H1 (cell line): ENCODE measurements at regions not wholly inside any gene's neighbourhood (a gene's known extent, or its start where the extent isn't known, plus 50 kb on each side); places are given as distances from the start of the nearest gene placed in this dataset.

ENCODE experiments used
- BACH1 ChIP-seq: IDR thresholded peaks from 2 replicates; pipeline ENCODE4 v1.6.1; 2012; ENCODE audit warnings: low read length, improper control_type of control experiment
- NANOG ChIP-seq: IDR thresholded peaks from 2 replicates; pipeline ENCODE4 v1.6.1; 2011; ENCODE audit warnings: low read length, low read depth, mild to moderate bottlenecking, inconsistent platforms; ENCODE audit not compliant: insufficient read depth, poor library complexity, severe bottlenecking

DNA sequence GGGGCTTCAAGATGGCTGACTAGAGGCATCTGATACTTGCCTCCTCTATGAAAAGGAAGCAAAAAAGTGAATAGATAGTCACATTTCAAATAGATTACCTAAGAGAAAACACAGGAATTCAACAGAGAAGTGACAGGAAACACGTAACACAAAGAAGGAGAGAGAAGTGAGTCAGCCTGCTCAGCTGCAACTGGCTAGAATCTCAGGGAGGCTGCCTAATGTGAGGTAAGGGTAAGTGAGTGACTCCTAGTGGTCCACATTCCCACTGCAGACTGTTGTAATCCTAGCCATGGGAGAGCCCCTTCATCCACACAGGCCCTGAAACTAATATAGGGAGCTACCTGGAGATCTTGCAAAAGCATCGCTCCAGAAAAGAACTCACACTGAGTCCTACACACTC lies 179.2 kb downstream of the SLC7A11 start:
- TF ChIP-seq BACH1 (no peak), NANOG (no peak)
